ENCODE measurements at regions not wholly inside any gene's neighbourhood (a gene's known extent, or its start where the extent isn't known, plus 50 kb on each side); places are given as distances from the start of the nearest gene placed in this dataset.

DNA sequence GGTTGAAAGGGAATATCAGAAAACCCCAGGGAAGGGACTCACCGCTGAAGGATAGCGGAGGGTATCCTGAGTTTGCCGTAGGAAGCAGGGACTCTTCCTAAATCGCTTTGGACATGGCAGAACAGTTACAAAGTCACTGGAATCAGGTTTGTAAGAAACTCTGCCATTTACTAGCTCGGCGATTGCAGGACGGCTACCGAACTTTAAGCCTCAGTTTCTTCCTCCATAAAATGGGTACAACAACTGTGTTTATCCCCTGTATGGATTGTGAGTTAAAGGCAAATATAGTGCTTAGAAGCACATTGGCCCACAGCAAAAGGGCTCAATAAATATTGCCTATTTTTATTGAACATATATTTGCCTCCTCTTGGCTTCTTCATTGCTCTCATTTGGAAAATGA, 90.6 kb downstream of the MAF start:
- TF ChIP-seq, protein P1, sequence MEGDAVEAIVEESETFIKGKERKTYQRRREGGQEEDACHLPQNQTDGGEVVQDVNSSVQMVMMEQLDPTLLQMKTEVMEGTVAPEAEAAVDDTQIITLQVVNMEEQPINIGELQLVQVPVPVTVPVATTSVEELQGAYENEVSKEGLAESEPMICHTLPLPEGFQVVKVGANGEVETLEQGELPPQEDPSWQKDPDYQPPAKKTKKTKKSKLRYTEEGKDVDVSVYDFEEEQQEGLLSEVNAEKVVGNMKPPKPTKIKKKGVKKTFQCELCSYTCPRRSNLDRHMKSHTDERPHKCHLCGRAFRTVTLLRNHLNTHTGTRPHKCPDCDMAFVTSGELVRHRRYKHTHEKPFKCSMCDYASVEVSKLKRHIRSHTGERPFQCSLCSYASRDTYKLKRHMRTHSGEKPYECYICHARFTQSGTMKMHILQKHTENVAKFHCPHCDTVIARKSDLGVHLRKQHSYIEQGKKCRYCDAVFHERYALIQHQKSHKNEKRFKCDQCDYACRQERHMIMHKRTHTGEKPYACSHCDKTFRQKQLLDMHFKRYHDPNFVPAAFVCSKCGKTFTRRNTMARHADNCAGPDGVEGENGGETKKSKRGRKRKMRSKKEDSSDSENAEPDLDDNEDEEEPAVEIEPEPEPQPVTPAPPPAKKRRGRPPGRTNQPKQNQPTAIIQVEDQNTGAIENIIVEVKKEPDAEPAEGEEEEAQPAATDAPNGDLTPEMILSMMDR (IDR thresholded peaks at IDR 0.05), result no peak
- TF ChIP-seq RAD21 (IDR thresholded peaks at IDR 0.05; ENCODE audit: low read length) (no peak), GABPA (IDR thresholded peaks at IDR 0.05; ENCODE audit: low read depth) (no peak), JUND (IDR thresholded peaks at IDR 0.05) (no peak), POLR2AphosphoS5 (IDR thresholded peaks at IDR 0.05; ENCODE audit: low read depth, low read length) (no peak), RCOR1 (IDR thresholded peaks at IDR 0.05; ENCODE audit: low read length) (no peak), FOSL2 (IDR thresholded peaks at IDR 0.05; ENCODE audit: borderline replicate concordance, low read depth) (no peak), EZH2phosphoT487 (IDR thresholded peaks at IDR 0.05; ENCODE audit: borderline replicate concordance, low read depth) (no peak), RXRA (IDR thresholded peaks at IDR 0.05; ENCODE audit: borderline replicate concordance, low read depth) (no peak), EP300 (IDR thresholded peaks at IDR 0.05; ENCODE audit: borderline replicate concordance in 1 of 2, low read depth in 1 of 2, low read length in 1 of 2) (no peak)
- TF ChIP-seq, protein P2, sequence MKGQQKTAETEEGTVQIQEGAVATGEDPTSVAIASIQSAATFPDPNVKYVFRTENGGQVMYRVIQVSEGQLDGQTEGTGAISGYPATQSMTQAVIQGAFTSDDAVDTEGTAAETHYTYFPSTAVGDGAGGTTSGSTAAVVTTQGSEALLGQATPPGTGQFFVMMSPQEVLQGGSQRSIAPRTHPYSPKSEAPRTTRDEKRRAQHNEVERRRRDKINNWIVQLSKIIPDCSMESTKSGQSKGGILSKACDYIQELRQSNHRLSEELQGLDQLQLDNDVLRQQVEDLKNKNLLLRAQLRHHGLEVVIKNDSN (IDR thresholded peaks at IDR 0.05; ENCODE audit: borderline replicate concordance, low read depth), result no peak

Data from SK-N-SH (cell line).